ENCODE measurements at regions not wholly inside any gene's neighbourhood (a gene's known extent, or its start where the extent isn't known, plus 50 kb on each side); places are given as distances from the start of the nearest gene placed in this dataset.

DNA sequence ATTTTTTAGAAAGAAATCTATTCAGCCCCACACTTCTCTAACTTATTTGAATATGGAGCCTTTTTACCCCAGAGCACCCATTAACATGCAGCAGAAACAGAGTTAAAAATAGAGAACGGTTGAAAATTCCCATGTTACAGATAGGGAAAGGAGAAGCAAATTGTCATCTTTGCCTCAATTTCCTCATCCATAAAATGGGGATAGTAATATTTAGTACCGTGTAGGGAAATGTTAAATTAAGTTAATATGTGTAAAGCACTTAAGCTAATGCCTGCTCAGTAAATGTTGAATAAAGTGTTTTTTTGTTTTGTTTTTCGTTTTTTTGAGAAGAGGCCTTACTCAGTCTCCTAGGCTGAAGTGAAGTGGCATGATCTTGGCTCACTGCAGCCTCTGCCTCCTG lies 50.3 kb downstream of the NAV1 start:
- Histone ChIP-seq H4K91ac (replicated peaks; ENCODE audit: insufficient read length, low read length) (no peak overlapping the region), H3K27me3 (replicated peaks in 1 of 4; ENCODE audit: control insufficient read depth in 3 of 4, extremely low read depth in 1 of 4, insufficient read depth in 3 of 4, low read length in 3 of 4) (no peaks in the 10 kb centered on the region; a peak in 1 of 7 replicates), H3K23ac (ENCODE audit: insufficient read length) (no peak overlapping the region), H3K14ac (ENCODE audit: insufficient read length) (no peak overlapping the region), H2BK120ac (replicated peaks; ENCODE audit: low read depth, low read length) (no peak overlapping the region), H2AK5ac (ENCODE audit: low read depth, low read length) (no peak overlapping the region), H4K5ac (ENCODE audit: insufficient read length, low read depth, low read length) (no peak overlapping the region), H4K8ac (ENCODE audit: extremely low read depth, insufficient read depth, low read length) (no peak overlapping the region), H3K18ac (ENCODE audit: extremely low read depth, low read length) (no peak overlapping the region), H3K9ac (replicated peaks in 1 of 4; ENCODE audit: extremely low read depth in 1 of 4, low read depth in 3 of 4, low read length in 3 of 4) (no peak overlapping the region), H2BK5ac (ENCODE audit: low read depth, low read length) (no peak overlapping the region), H3K4ac (replicated peaks; ENCODE audit: insufficient read length, low read depth, low read length) (no peak overlapping the region), H2BK12ac (ENCODE audit: low read depth, low read length) (no peak overlapping the region), H3K23me2 (ENCODE audit: low read depth, low read length) (no peaks in the 10 kb centered on the region), H3K4me3 (ENCODE audit: extremely low read depth in 1 of 4, insufficient read depth in 2 of 4, low read depth in 3 of 4, low read length in 4 of 4) (no peak overlapping the region), H2BK15ac (ENCODE audit: low read length) (no peak overlapping the region), H2BK20ac (ENCODE audit: low read length) (0 out of 2 replicates have a peak overlapping the region, but pooled peaks have one; percentile 34), H3K79me1 (ENCODE audit: low read depth, low read length) (no peaks in the 10 kb centered on the region), H3K27ac (ENCODE audit: low read depth, low read length) (no peak overlapping the region), H3K9me3 (ENCODE audit: insufficient read depth in 2 of 2, low read depth in 1 of 2, low read length in 1 of 2) (no peaks in the 10 kb centered on the region), H3K79me2 (ENCODE audit: control insufficient read depth in 1 of 2, insufficient read depth in 2 of 2, low read length in 2 of 2) (no peaks in the 10 kb centered on the region), H3K4me1 (replicated peaks in 1 of 4; ENCODE audit: control insufficient read depth in 3 of 4, insufficient read depth in 4 of 4, low read length in 3 of 4) (peaks cover 11 to 28% (median 20%) of the 10 kb centered on the region in 4 experiments), H3K56ac (replicated peaks; ENCODE audit: insufficient read length, low read depth, low read length) (no peak overlapping the region), H4K20me1 (replicated peaks in 1 of 2; ENCODE audit: control insufficient read depth in 1 of 2, insufficient read depth in 2 of 2, low read length in 2 of 2) (no peaks in the 10 kb centered on the region), H3K4me2 (ENCODE audit: insufficient read depth in 1 of 2, low read depth in 2 of 2, low read length in 2 of 2) (no peak overlapping the region), H3K36me3 (ENCODE audit: control insufficient read depth in 2 of 4, insufficient read depth in 4 of 4, low read length in 3 of 4) (no peaks in the 10 kb centered on the region), H2AFZ (ENCODE audit: low read length) (no peak overlapping the region)
- no peak for FAIRE-seq
- WGBS, 2 experiments (ENCODE audit: extremely low coverage in 1 of 2, insufficient coverage in 1 of 2, insufficient read length in 1 of 2, insufficient replicate concordance in 2 of 2, low coverage in 1 of 2, low lambda C conversion rate in 2 of 2, missing lambda C conversion rate in 1 of 2), result 84% methylated on average over 3 of the region's 3 CpGs; no CpG with 5 or more reads in 1 of the 2 experiments
- DNase-seq (ENCODE audit: low read depth in 1 of 2, low spot score in 2 of 2), result no peak
- ChIA-PET POLR2A (ENCODE audit: partially characterized antibody) (no interaction called here), CTCF (ENCODE audit: partially characterized antibody) (interaction anchor here (1.5 to 3.3 kb wide), 3 partner anchors 8 to 30 kb away, joined by 5 to 12 read pairs (median 6); no protein-coding TSS in a partner anchor)
- no peak for TF ChIP-seq NANOG (IDR thresholded peaks at IDR 0.05; ENCODE audit: insufficient read depth, low read depth, low read length, poor library complexity, severe bottlenecking)
- no peak for TF ChIP-seq SP4 (IDR thresholded peaks at IDR 0.05; ENCODE audit: low read length)
- TF ChIP-seq POLR2A (IDR thresholded peaks at IDR 0.05; ENCODE audit: control extremely low read depth in 1 of 2, low read depth in 2 of 2, low read length in 2 of 2), result no peak
- no peak for TF ChIP-seq ZNF274 (IDR thresholded peaks at IDR 0.05; ENCODE audit: borderline replicate concordance, extremely low read depth, low read length)
- no peak for TF ChIP-seq CTBP2 (IDR thresholded peaks at IDR 0.05; ENCODE audit: borderline replicate concordance, insufficient read depth, insufficient read length, low read length)
- TF ChIP-seq ASH2L (IDR thresholded peaks at IDR 0.05; ENCODE audit: low read length), result no peak
- no peak for TF ChIP-seq TBP (IDR thresholded peaks at IDR 0.05; ENCODE audit: low read depth, low read length)
- TF ChIP-seq, protein P1, sequence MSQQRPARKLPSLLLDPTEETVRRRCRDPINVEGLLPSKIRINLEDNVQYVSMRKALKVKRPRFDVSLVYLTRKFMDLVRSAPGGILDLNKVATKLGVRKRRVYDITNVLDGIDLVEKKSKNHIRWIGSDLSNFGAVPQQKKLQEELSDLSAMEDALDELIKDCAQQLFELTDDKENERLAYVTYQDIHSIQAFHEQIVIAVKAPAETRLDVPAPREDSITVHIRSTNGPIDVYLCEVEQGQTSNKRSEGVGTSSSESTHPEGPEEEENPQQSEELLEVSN (IDR thresholded peaks at IDR 0.05), result no peak

All from H1 (cell line).